H1 (cell line): ENCODE measurements at regions not wholly inside any gene's neighbourhood (a gene's known extent, or its start where the extent isn't known, plus 50 kb on each side); places are given as distances from the start of the nearest gene placed in this dataset.

Experiments
- CREB1 ChIP-seq: IDR thresholded peaks from 2 replicates; pipeline ENCODE4 v1.6.1; 2012; ENCODE audit warnings: inconsistent platforms
- EZH2 ChIP-seq: fragments of 200-600 bp; sonication (generic); IDR thresholded peaks from 2 replicates; pipeline ENCODE4 v1.7.1; 2012; ENCODE audit warnings: low read depth, mild to moderate bottlenecking, moderate library complexity, low read length, inconsistent platforms; ENCODE audit not compliant: severe bottlenecking
- HDAC6 ChIP-seq: IDR thresholded peaks from one replicate; pipeline ENCODE4 v1.7.1; 2012; ENCODE audit warnings: low read depth, mild to moderate bottlenecking, inconsistent platforms, low read length, moderate library complexity
- POLR2A ChIP-seq, 2 experiments: IDR thresholded peaks; 1 replicate in 1 of 2; 2 replicates in 1 of 2; pipeline ENCODE4 v1.6.1; 2011; ENCODE audit warnings: low read depth in 2 of 2, low read length in 2 of 2, mild to moderate bottlenecking in 2 of 2; ENCODE audit errors: control extremely low read depth in 1 of 2
- SIN3A ChIP-seq, 2 experiments: IDR thresholded peaks in 1 of 2; conservative IDR thresholded peaks in 1 of 2; 2 replicates each; pipeline ENCODE4 v1.6.1; 2011 to 2012; ENCODE audit warnings: low read length in 2 of 2, improper control_type of control experiment in 1 of 2, low read depth in 1 of 2, mild to moderate bottlenecking in 1 of 2
- SIX5 ChIP-seq: IDR thresholded peaks from 2 replicates; pipeline ENCODE4 v1.6.1; 2011; ENCODE audit warnings: mild to moderate bottlenecking, low read depth, low read length
- SP1 ChIP-seq: IDR thresholded peaks from 2 replicates; pipeline ENCODE4 v1.6.1; 2011; ENCODE audit warnings: low read depth, low read length
- TF ChIP-seq, protein P1 (sequence below), 3 experiments: IDR thresholded peaks; 1 replicate in 2 of 3; 2 replicates in 1 of 3; pipeline versions ENCODE4 v1.5.1 to v1.6.1; 2011; ENCODE audit warnings: low read length in 3 of 3, mild to moderate bottlenecking in 3 of 3, inconsistent platforms in 2 of 3, low read depth in 1 of 3, moderate library complexity in 1 of 3; ENCODE audit not compliant: insufficient read depth in 1 of 3; ENCODE audit errors: control extremely low read depth in 1 of 3
- TF ChIP-seq, protein P2 (sequence below): IDR thresholded peaks from 2 replicates; pipeline ENCODE4 v1.6.1; 2011; ENCODE audit warnings: low read depth, mild to moderate bottlenecking, low read length; ENCODE audit not compliant: insufficient read depth

DNA sequence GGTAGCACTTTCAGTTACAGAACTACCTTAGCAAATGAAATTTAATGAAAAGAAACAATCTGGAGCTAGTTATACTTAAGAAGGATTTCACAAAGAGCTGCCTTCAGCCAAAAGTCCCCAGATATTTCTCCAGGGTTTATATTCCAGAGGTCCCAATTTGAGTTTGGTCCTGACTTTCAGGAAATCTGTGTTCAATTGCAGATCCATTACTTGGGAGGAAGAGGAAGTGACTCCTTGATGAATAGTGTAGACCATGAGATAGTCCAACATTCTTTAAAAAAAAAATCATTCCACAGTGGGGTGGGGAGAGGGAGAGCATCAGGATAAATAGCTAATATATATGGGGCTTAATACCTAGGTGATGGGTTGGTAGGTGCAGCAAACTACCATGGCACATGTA lies 117.6 kb upstream of the ARHGAP20 start:
- TF ChIP-seq, protein P1, sequence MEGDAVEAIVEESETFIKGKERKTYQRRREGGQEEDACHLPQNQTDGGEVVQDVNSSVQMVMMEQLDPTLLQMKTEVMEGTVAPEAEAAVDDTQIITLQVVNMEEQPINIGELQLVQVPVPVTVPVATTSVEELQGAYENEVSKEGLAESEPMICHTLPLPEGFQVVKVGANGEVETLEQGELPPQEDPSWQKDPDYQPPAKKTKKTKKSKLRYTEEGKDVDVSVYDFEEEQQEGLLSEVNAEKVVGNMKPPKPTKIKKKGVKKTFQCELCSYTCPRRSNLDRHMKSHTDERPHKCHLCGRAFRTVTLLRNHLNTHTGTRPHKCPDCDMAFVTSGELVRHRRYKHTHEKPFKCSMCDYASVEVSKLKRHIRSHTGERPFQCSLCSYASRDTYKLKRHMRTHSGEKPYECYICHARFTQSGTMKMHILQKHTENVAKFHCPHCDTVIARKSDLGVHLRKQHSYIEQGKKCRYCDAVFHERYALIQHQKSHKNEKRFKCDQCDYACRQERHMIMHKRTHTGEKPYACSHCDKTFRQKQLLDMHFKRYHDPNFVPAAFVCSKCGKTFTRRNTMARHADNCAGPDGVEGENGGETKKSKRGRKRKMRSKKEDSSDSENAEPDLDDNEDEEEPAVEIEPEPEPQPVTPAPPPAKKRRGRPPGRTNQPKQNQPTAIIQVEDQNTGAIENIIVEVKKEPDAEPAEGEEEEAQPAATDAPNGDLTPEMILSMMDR (IDR thresholded peaks at IDR 0.05; ENCODE audit: control extremely low read depth in 1 of 3, insufficient read depth in 1 of 3, low read depth in 1 of 3, low read length in 3 of 3), result no peak
- TF ChIP-seq, protein P2, sequence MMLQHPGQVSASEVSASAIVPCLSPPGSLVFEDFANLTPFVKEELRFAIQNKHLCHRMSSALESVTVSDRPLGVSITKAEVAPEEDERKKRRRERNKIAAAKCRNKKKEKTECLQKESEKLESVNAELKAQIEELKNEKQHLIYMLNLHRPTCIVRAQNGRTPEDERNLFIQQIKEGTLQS, result no peak
- no peak for TF ChIP-seq HDAC6
- no peak for TF ChIP-seq EZH2
- no peak for TF ChIP-seq CREB1
- TF ChIP-seq SP1, result no peak
- TF ChIP-seq POLR2A (IDR thresholded peaks at IDR 0.05; ENCODE audit: control extremely low read depth in 1 of 2, low read depth in 2 of 2, low read length in 2 of 2), result no peak
- TF ChIP-seq SIN3A (conservative IDR thresholded peaks at IDR 0.05 in 1 of 2, IDR thresholded peaks at IDR 0.05 in 1 of 2; ENCODE audit: low read depth in 1 of 2, low read length in 2 of 2), result no peak
- TF ChIP-seq SIX5, result no peak
